ENCODE measurements at regions not wholly inside any gene's neighbourhood (a gene's known extent, or its start where the extent isn't known, plus 50 kb on each side); places are given as distances from the start of the nearest gene placed in this dataset.

GRCh38 chrX:45735571-45735970 is 534.9 kb upstream of the DIPK2B start:
- DNase-seq, result no peak

GRCh38 chrX:45731448-45731847 is 530.8 kb upstream of the DIPK2B start:
- DNase-seq, result no peak

DNA sequence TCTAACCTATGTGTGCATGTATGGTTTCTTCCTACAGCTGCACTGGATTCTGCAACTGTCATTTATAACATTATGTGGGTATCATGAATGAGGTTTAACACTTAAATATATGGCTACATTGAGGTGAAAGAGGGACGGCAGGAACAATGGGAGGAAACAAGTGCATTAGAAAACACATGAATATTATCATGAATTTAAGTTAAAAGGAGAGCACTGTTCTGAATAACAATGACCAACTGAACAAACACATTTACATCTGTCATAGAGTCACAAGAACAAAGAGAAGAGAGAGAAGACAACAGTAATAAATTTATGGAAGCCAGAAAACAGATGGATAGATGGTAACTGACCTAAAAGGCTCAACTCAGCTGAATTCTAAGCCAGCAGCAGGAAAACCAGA is 527.1 kb upstream of the DIPK2B start:
- no peak for DNase-seq

DNA sequence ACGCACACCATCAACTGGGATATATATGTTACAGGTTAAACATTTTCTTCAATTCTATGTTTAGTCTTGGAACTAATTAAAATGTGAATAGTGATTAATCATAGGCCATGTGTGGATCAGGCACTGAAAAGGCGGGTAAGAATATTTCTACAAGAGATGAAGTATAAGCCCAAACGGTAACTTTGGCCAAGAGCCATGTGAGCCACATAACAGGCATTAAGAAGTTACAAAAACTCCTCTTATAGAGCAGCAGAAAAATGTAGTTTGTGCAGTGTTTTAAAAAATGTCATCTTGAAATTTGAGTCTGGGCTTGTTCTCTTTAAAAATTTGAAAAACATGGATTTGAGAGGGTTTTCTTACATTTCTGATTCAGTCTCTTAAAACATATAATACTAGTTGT is 521.8 kb upstream of the DIPK2B start:
- no peak for DNase-seq

DNA sequence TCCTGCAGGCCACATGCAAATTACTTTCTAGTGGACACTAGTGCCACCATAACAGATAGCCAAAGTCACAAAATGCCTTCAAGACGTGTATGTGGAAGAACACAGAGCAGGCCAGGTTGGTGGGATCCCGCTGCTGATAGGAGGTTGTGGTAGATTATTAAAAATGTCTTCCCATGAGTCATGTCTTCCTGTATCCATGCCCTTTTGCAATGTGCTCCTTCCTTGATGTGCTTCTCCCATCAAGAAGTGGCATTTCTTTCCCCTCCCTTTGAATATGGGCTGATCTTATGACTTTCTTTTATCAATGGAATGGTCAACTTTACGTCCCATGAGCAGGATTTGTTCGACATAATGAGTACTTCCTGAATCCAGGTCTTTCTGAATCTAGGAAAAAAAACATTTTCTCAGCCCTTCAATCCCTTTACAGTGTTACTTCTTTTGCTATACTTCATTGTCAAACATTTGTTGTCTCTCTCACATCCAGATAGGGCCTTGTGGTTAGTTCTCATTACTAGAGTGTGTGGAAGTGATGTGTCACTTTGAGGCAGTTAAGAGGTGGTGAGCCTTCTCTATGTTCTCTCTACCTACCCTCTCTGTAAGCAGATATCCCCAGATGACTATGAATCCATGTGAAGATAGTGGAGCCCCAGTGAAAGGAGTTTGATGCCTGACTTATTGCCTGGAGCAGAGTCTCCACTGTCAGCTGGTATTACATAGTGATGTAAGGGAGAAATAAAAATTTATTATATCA is 519.2 kb upstream of the DIPK2B start:
- DNase-seq, result no peak

- DNase-seq, result no peak
Measured at GRCh38 chrX:45718676-45719075, 518.0 kb upstream of the DIPK2B start.

- no peak for DNase-seq
Measured at GRCh38 chrX:45716750-45717149, 516.1 kb upstream of the DIPK2B start.

- DNase-seq, result no peak
Measured at GRCh38 chrX:45715748-45716147, 515.1 kb upstream of the DIPK2B start.

DNA sequence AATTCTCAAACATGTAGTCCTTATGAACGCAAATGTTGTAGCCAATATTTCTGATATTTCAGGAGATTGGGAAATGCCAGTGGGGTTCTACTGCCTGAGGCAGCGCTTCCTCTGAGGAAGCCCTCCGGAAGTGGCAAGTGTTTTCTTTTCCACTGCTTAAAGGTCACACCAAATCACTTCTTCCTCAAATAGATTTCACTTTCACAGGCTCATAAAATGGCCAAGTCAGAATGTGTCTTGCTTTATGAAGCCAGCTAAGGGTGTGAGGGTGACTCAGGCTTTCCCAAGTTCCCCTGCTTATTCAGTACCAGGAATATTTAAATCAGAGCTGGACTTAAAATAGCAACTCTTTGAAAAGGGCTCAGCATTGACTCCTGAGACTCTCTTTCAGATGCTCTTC is 514.2 kb upstream of the DIPK2B start:
- peak; percentile 31 for DNase-seq

- DNase-seq, result no peak
Measured at GRCh38 chrX:45712067-45712466, 511.4 kb upstream of the DIPK2B start.

GRCh38 chrX:45711231-45711630 is 510.6 kb upstream of the DIPK2B start:
- no peak for DNase-seq

DNA sequence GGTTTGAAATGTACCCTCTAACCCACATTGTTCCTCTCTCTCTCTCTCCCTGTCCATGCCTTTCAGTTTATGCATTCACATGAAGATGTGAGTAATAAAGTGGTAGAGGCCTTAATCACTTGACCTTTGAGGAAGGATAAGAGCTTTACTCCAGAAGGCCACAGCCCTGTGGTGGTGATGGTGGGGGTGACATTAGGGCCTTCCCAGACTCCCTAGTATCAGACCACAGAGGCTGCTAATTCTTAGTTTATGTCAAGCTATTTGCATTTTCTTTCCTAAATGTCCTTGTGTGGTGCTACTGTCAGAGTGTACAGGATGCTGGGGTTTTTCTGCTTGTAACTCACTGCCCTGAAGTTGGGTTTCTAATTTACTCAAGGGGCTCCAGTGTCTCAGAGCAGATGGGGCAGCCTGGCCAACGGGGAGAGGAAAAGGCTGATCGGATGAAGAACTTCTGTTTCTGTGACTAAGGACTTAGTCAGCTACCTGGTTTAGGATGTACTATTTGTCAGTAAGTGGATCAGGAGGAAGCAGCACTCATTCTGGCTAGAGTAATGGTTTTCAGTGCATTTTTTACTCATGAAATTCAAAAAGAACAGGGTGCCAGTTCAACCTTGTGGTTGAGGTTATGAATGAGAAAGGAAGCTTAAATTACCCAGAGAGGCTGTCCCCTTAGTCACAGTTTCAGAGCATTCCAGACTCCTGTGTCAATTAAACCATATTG is 509.6 kb upstream of the DIPK2B start:
- peak; percentile 60 for DNase-seq

DNA sequence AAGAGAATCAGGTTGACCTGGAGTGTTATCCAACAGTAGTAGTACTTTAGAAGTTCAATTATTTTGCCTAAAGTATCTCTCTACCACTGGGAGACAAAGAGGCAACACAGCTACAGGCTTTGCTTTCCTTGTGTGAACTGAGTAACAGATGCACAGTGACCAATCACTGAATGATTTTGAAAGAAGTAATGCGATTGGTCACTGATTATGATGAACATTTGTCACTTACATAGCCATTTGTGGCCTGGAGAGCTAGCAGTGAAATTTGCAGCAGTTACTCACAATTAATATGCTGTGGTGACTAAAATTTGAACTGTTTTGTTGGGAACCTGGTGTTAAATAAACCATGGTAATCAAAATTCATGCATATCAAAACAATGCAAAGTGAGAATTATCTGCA is 508.7 kb upstream of the DIPK2B start:
- DNase-seq, result no peak

DNA sequence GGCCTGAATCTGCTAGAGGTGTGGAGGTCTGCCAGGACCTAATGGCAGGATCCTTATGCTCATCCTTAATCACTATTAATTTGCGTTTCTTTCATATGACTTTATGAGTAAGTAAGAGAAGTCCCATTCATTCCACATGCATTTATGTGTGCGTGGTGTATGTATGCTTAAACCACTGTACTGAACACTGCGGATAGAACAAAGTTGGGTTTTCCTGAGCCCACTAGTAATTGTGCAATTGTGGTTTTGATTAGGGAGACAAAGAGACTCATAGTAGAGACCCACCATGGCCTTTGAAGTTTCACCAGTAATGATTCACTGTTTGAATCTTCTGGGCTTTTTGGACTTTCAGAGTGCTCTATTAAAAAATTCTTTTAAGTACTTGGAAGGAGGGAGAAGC is 498.5 kb upstream of the DIPK2B start:
- DNase-seq, result no peak

- DNase-seq, result no peak
Measured at GRCh38 chrX:45697591-45697990, 496.9 kb upstream of the DIPK2B start.

DNA sequence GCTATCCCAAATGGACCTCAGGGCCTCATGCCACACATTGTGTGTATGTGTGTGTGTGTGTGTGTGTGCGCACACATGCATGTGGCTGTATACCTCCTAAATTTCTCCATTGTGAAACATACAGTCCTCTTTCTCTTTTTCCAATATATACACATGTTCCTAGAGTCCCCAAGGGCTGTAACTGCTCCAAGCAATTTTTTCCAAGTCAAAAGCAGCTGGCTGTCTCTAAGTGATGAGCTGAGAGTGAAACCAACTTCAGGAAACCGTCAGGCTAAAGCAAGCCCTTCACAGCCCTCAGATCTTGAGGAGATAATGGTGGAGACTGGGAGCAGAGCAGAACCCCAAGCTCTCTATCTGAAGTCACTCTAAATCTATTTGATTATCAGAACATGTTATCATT is 496.1 kb upstream of the DIPK2B start:
- DNase-seq, result no peak

- DNase-seq, result no peak
Measured at GRCh38 chrX:45689971-45690370, 489.3 kb upstream of the DIPK2B start.

- DNase-seq, result no peak
Measured at GRCh38 chrX:45683914-45684313, 483.2 kb upstream of the DIPK2B start.

DNA sequence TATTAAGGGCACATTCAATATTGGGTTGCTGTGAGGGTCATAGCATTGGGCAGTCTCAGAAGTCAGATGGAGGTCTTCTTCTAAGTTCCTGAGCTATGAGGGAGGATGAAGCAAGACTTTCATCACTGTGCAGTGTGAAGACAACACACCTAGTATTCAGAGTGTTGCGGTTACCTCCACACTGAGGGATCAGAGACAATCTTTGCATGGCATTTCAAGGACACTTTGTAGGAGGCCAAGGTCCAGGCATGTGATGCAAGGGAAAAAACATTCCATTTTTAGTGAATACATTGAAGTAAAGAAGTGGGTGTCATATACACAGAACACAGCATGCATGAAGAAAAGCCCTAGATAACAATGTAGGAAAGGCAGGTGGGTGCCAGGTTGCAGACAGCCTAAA is 481.2 kb upstream of the DIPK2B start:
- DNase-seq, result no peak

DNA sequence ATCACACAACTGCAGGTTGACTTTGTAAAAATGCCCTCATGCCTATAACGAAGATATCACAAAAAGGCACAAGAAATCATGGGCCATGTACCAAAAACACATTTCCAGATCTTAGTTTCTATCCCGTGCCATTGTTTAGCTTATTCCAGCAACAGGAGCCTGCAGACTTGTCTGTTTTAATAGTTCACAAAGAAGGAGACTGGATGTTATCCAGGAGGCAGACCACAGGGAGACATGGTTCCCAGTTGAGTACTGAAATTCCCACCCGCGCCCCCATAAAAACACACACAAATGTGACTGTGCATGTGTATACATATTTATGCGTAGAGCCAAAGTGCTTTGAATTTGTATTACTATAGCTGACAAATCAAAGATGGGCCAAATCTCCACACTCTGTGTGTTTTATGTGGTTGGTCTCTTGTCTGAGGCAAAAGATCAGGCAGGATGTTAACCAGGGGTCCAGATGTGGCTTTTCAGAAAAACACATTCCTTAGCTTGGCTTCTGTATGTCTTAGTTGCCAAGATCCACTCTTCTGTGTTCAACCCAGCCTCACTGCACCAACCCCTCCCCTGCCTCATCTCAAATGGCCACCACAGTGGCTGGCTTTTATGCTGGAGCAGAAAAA is 469.2 kb upstream of the DIPK2B start:
- DNase-seq, result no peak

DNA sequence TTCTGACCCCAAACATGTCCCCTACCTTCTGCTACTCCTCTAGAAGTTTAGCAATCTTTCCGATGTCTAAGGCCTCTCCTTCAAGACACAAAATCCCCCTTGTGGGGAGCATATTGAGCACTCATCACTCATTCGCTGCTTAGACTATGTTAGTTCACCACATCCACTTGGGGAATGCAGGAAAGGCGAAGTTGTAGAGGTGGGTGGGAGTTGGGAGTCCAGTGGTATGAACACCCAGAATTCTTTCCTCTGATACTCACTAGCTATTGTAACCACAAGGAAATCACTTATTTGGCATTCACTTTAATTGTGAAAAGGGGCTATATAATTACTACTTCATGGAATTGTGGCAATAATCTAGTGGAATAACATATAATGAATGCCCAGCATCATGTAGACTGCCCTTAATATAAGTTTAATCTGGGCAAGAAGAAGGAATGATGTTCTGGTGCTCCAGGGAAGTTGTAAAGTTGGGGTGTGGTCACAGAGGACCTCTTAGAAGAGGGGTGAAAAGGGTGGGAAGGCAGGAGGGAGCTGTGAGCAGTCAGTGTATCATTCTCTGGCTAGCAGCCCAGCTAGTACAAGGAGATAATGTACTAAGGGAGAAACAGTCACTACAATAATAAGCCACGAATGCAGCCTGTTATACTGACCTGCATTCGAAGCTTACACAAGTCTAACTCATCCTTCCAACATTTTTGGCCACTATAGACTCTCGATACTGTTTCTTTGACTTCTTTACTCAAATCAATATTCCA is 468.2 kb upstream of the DIPK2B start:
- no peak for DNase-seq

GRCh38 chrX:45667666-45668065 is 467.0 kb upstream of the DIPK2B start:
- DNase-seq, result no peak

DNA sequence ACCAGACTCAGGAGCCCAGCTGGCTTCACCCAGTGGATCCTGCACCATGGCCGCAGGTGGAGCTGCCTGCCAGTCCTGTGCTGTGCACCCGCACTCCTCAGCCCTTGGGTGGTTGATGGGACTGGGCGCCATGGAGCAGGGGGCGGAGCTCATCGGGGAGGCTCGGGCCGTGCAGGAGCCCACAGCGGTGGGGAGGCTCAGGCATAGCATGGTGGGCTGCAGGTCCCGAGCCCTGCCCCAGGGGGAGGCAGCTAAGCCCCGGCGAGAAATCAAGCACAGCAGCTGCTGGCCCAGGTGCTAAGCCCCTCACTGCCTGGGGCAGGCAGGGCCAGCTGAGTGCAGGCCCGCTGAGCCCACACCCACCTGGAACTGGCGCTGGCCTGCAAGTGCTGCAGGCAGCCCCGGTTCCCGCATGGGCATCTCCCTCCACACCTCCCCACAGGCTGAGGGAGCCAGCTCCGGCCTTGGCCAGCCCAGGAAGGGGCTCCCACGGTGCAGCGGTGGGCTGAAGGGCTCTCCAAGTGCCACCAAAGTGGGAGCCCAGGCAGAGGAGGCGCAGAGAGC is 464.1 kb upstream of the DIPK2B start:
- DNase-seq, result no peak

Measured in stimulated activated CD8-positive, alpha-beta memory T cell treated with anti-CD3 and anti-CD28 coated beads, Interleukin-4, amount 100 ng/mL, for 48 hours (primary cell).